TTC549 (cell line): ENCODE measurements at regions not wholly inside any gene's neighbourhood (a gene's known extent, or its start where the extent isn't known, plus 50 kb on each side); places are given as distances from the start of the nearest gene placed in this dataset.

Experiments
- FAIRE-seq: peaks from 2 replicates; lab custom pipeline; 2012; peaks lifted over from hg19 to GRCh38; lab: Jason Lieb, UNC

DNA sequence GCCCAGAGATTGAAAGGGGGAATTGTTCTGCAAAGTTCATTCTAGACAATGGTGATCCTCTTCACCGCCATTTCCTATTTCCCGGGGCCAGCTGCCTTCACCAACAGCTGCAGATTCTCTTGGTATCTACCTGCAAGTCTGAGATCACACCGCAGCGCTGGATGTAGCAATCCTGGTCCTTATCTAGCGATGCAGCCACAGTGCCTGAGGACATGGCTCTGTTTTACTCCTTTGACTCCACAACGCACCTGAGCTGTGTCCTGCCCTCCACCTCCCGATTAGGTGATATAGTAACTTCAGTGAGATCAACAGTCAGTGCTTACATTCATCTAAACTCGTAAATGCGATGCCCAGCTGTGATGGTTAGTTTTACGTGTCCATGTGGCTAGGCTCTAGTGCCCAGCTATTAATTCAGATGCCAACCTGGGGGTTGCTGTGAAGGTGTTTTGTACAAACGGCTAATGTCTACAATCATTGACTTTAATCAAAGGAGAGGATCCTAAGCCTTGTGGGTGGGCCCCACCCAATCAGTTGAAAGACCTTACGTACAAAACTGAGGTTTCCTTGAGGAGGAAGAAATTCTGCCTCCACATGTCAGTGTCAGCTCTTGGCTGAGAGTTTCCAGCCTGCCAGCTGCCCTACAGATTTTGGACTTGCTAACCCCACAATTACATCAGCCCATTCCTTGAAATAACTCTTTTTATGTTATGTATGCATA lies 189.8 kb downstream of the SH3BP4 start:
- no peak for FAIRE-seq

DNA sequence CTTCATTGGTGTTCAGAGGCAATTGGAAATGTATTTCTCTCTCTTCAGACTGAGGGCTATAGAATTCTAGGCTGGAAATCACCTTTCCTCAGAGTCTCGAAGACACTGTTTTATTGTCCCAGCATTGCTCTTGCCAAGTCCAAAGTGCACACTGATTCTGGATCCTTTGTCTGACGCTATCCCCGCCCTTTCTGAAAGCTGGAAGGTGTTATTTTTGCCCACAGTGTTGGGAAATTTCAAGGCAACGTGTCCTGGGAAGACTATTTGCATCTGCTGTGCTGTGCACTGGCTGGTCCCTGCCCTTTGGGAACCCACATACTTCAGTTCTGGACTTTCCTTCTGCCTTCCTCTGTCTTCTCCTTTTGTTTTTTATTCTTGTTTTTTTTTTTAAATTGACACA lies 190.8 kb downstream of the SH3BP4 start:
- FAIRE-seq = no peak

DNA sequence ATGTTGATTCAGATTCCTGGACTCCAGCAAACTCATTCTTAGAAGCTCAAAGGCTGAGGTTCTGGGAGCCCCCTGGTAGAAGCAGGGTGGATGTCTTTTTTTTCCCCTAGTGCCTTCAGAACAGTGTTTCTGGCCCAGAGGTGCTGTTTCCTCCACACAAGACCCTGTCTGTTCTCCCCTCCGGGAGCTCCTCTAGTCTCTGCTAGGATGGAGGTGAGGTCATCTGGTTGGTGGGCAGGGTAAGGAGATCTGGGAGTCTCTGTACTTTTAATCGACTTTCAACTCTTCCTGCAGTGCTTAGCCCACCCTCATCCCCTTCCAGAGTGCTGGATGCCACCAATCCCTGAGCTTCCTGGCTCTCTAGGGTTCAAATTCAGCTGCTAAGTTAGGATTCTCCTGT lies 192.0 kb downstream of the SH3BP4 start:
- FAIRE-seq = no peak

DNA sequence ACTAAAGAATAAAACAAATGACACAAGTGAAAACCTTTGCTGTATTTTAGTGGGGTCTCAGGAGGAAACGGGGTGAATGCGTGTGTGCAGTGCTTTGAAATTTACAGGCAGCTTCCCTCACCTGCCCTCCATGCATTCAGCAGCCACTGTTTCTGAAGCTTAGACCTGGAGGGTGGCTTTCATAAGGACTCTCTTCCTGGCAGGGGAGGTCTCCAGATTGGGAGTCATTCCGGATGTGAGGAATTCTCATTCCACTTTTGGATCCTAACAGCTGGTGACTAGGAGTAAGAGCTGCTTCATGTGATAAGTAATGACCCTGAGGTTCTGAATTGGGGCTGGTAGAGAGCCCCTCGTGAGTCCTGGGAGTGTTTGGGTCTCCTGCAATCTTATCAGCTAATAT lies 192.5 kb downstream of the SH3BP4 start:
- no peak for FAIRE-seq

DNA sequence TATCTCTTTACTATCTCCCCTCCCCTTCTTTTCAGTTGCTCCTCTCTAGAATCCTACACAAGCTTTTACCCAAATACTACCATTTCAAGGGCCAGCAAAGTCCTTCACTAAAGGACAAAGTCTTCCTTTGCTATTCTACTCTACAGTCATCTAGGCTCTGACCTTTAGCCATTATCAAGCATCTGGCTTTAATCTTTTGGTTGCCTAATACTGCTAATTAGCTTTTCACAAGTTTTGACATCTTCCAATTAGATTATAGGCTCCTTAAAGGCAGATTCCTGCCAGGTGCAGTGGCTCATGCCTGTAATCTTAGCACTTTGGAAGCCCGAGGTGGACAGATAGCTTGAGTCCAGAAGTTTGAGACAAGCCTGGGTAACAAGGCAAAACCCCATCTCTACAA lies 194.4 kb downstream of the SH3BP4 start:
- no peak for FAIRE-seq

DNA sequence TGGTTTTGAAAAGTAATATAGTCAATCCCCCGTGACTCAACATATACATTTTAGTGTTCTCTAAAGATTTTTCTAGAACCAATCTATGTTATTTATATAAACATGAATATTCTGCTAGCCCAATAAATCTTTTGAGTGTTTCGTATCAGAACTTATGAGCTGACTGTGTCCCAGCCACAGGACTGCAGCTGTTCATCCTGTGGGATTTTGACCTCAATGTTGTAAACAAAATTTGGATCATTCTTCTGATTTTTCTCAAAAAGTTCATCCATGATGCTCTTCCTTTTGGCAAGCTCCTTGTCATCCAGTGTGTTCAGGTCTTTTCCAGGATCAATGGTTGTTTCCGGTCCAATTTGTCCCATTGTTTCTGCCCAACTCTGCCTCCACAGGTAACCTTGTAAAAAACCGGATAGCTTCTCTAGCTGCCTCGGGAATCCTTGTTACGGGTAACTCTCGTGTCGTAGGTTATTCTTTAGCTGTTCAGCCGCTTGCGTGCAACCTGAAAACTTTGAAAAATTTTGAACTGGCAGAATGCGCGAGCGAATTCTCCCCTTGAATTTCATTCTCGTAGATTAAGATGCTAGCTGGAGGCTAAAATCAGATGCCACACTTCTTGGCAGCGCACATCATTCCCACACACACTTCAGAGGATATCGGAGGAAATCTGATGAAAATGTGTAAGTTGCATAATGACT lies 195.2 kb downstream of the SH3BP4 start:
- no peak for FAIRE-seq

DNA sequence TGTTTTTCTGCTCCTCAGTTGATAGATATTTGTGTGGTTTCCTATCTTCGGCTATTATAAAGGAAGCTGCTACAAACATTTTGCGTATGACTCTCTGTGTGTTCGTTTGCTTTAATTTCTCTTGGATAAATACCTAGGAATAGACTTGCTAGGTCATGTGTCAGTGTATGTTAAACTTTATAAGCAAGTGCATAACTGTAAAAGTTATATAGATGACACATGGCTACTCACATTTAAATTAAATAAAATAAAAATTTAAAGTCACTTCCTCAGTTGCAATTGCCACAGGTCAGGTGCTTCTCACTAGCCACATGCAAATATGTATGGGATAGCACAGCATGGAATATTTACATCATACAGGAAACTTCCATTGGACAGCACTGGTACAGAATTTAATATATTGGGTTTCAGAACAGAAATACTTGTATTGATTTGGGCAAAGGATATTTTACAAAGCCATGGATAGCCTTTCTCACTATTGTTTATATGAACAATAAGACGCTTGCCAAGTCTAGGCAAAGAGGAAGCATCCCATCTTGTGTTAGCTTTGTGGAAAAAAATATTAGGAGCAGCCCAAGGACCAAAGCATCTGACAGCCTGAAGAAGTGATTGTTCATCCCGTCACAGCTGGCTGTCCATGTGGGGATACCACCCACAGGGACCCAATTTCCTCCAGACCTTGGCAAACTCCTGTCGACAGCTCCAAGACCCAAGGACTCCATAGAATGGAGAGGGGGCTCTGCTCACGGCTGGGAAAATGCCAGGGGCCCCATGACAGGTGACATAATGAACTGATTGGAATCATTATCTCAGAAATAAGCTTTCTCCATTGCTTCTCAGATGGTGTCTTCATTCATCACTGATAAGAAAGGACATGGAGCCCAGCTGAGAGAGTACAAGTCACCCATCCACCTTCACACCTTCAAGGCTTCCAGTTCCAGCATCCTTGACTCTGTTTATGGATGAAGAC lies 196.7 kb downstream of the SH3BP4 start:
- no peak for FAIRE-seq

DNA sequence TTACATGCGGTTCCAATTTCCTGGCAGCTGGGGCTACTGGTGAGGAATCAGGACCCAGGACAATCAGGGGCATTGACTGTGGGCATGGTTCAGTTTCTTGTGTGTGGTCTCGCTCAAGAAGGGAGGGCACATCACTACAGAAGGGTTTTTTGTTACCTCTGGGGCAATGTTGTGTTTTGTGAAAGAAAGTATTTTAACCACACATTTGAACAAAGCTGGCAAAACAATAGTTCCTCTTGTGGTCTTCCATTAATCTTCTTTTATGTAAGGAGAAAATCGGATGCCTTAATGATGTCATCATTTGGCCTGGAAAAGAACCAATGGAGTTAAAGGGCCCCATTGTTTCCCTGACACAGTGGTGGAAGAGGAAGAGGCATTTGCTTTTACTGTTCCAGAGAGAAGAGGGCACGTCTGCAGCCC lies 197.4 kb downstream of the SH3BP4 start:
- FAIRE-seq = no peak

DNA sequence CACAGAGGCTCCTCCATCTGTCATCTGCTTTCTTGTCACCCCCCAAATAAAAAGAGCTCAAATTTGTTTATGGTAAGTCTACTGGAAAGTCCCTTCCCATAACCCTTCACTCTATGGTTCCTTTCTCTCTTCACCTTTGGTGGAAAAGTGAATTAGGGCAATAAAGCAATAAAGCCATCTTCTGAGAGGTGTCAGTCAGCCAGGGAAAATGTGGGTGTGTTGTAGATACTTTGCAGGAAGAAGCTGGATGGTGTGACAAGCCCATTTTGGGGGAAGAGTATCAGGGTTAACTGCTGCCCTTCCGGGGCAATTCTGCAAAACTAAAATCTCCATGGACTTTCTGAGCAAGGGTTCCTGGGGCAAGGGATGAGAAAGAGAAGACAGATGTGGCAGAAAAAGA lies 197.9 kb downstream of the SH3BP4 start:
- FAIRE-seq = no peak

DNA sequence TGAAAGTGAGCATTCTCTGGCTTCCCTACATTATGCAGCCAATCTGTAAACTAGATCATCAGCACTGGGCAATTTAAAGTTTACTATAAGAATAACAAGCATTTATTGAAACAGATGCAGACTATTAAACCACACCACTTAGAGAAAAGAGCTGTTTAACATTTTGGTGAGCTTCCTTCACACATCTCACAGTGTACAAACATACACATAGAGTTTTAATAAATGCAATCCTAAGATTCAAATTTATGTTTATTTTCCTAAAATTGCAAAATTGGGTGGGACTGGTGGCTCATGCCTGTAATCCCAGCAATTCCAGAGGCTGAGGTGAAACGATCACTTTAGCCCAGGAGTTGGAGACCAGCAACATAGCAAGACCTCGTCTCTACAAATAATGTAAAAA lies 199.3 kb downstream of the SH3BP4 start:
- FAIRE-seq = no peak

DNA sequence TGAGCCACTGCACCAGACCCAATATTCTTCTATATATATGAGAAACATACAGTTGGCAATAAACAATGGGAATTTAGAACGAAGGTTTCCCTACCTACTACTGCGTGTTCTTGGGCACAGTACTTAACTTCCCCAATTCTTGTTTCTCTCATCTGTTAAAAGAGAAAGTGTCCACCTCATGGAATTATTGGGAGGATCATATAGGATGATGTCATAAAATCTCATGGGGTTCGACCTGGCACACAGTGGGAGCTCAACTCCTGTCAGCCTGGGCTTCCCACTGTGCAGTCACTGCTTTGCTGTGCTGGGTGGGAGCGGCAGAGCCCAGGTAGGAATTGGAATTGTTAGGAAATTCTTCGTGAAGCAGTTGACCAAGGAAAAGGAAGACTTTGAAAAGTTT lies 203.3 kb downstream of the SH3BP4 start:
- FAIRE-seq = no peak

DNA sequence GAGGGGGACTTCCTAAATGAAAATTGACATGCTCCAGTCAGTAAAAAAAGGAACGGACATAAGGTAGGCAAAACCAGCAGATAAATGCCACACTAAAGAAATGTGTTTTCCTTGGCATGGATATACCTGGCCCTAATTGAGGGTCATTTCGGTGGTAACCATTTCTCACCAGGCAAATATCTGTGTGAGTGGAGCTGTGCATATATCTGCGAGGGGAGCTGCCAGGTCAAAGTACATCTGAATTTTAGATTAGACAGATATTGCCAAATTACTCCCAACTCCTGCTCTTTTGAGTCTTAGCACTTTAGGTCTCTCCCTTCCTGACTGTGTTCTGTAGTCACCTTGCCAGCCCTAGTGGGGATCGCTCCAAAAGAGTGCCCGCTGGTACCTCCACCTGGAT lies 204.2 kb downstream of the SH3BP4 start:
- FAIRE-seq = no peak

DNA sequence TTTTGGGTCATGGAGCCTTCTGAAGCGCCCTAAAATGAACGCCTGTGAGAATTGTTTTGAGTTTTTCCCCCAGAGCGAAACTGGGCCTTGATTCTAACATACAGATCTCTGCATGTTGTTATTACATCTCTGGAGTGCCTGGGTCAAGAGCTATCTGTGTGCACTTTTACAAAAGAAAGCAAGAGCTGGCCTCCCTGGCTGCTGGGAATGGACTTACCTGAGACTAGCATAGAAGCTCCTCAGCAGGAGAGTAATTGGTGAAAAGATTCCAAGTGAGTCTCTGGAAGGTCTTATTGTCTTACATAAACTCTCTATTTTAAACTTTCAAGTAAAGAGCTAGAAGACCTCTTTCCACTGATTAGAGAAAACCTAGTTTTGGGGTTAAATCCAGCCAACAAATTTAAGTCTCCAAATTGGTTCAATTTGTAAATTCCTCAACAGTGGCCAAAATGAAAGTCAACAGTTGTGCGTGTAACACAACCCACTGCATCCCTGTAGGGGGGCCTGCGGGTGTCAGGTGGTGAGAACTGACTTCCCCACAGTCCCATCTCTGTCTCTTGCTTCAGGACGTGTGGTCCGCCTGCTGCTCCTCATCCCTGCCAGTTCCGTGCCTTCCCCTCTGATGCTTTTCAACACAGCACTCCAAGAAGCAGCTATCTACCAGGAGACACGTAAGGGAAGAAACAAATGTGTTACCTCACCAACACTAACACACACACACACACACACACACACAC lies 206.1 kb downstream of the SH3BP4 start:
- FAIRE-seq = no peak

DNA sequence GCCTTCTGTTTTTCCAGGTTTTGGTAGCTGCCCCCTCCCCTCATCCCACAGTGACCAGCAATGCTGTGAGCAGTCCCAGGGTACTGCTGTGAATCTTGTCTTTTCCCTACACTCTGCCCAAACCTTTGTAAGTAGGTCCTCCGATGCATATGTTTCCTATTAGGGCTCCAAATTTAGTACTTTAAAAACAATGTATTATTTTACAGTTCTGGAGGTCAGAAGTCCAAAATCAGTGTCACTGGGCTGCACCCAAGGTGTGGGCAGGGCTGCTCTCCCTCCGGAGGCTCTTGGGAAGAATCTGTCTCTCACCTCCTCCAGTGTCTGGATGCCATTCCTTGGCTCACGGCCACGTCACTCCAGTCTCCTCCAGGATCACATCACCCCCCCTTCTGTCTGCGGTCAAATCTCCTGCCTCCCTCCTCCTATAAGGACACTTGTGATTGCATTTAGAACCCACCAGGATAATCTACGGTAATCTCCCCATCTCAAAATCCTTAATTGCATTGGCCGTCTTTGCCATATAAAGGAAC lies 208.5 kb downstream of the SH3BP4 start:
- FAIRE-seq = no peak

DNA sequence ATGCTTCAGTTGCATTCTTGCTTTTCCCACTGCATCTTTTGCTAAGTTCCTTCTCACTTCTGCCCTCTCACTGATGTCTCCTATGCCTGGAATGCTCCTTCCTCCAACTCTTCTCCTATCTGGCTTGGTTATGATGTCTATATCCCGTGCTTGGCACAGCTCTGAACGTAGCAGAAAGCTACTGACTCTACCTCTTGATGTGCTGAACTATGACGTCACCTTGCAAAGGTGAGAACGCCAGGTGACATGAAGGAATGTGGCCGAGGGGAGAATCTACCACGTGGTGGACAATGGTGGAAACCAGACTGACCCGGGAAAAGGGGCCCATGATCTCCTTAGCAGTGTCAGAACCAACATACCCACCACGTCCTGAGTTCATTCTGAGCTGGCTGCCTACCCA lies 209.7 kb downstream of the SH3BP4 start:
- FAIRE-seq = no peak

DNA sequence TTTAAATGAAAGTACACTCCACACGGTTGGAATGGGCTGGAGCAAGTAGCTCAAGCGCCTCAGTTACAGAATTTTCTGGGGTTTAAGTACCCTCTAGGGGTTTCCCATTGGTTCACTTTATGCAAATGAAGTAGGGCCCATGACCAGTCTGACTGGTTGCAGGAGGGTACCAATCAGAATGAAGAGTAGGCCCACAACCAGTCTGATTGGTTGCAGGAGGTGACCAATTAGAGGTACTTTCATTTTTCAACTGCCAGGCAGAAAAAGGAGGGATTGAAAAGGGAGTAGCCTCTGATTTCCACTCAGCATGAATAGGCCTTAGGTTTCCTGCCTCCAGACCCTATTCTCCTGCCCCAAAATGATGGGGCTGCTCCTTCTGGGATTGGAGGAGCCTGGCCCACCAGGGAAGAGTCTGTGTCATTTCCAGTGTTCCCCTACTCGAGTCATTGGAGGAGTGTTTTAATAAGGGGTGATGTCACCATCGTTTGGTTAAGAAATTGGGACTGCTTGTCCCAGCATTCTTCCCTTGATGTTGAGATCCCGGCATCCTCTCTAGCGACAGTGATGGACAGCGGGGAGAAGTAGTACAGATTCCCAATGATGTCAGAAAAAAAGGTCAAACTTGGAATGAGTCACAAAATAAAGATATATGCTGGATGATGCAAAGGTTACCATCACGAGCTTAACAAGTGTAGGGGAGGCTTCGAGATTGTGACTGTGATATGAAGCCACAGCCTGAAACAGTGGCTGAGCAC lies 210.4 kb downstream of the SH3BP4 start:
- no peak for FAIRE-seq

DNA sequence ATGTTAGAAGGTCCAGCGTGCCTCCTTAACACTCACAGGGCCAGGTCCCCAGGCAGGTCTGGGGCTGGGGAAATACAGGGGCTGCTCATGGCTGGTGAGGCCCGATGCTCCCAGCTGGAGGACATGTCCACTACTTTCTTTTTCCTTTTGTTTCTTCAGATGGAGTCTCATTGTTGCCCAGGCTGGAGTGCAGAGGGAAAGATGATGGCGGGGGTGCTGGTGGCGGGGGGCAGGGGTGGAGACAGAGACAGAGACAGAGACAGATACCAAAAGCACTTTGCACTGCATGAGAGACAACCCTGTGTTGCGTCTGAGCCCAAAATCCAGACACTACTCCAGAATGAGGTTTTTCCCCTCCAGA lies 211.0 kb downstream of the SH3BP4 start:
- FAIRE-seq = no peak

DNA sequence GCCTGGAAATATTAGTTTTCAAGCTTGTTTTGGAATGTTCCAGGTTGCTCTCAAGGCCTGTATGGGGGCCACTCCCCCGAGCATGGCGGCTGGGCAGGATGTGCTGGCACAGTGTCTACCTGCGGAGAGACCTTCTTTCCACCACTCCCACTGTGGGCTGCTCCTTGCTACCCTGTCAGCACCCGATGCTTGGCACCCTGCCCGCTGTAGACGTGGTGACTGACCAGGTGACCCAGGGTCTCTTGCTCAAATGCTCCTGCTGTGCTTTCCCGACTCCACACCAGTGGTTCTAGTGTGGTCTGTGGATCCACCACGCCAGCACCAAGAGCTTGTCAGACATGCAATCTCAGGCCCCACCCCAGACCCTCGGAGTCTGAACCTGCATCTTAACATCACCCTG lies 213.3 kb downstream of the SH3BP4 start:
- no peak for FAIRE-seq

DNA sequence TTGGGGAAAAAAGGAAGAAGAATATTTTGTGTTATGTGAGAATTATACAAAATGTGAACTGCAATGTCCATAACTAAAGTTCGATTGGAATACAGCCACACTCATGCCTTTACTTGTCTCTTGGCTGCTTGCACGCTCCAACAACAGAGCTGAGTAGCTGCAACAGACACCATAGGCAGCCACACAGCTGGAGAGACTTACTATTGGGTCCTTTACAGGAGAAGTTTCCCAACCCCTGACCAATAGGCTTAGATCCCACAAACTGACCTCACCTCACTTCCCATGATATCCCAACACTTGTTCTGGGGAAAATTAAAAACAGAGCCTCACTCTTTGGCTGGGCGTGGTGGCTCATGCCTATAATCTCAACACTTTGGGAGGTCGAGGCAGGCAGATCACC lies 213.8 kb downstream of the SH3BP4 start:
- FAIRE-seq = no peak

DNA sequence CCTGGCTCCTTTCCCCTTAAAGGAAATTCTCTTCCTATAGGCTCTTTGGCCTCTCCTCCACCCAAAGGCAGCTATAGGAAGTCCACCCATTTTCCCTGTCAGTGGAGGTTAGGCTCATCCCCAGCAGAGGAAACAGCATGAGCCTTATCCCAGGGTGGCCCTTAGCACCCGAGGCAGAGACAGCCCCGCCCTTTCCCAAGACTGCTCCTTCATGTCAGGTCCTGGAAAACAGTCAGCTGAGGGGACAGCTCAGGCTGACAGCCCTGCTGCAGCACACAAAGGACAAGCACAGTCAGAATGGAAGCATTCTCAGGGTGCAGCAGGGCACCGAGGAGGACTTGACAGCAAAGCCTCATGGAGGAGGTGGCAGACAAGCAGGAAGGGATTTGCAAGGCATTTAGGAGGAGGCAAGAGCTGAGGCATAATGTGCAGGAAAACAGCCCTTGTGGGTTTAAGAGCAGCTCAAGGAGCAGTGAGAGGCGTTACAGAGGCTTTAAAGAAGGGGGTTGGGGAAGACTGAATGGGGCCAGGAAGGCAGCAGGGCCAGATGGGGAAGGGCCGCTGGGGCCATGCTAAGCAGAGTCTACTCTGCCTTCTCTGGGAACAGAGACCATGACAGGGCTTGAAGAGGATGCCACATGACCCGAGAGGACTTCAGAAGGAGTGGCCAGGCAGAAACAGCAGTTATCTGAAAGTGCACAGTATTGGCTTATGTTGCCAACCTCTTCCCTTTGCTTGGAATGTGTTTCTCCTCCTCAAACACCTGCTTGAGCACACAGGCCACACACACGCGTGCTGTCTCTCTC lies 216.6 kb downstream of the SH3BP4 start:
- FAIRE-seq = no peak

DNA sequence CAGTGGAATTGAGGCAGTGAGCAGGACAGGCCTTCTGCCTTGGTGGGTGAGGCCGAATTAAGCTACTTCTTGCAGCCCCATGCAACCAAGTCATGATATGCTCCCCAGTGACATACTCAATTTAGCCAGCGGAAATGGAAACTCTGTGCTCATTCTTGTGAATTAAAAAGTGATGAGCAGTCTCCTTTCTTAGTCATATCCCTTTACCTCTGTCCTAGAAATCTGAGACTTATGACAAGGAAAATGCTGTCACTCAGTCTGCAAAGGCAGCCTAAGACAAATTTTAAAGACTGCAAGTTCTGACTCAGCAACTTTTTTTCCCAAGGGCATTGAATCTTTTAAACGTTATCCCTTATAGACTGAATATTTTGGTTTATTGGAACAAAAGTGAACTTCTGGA lies 218.2 kb downstream of the SH3BP4 start:
- FAIRE-seq = no peak
